Testis (tissue), 2 donors: ENCODE measurements at regions not wholly inside any gene's neighbourhood (a gene's known extent, or its start where the extent isn't known, plus 50 kb on each side); places are given as distances from the start of the nearest gene placed in this dataset.

Experiments
- CTCF ChIP-seq, 3 experiments: fragments of 450-650 bp in 2 of 3; fragments of 200-600 bp in 1 of 3; sonication (generic) in 1 of 3; IDR thresholded peaks; one replicate each; pipeline ENCODE4 v1.5.1; 2016 to 2019; ENCODE audit warnings: antibody characterized with exemption in 3 of 3, mild to moderate bottlenecking in 2 of 3, moderate library complexity in 1 of 3
- POLR2A ChIP-seq: fragments of 450-650 bp; IDR thresholded peaks from one replicate; pipeline ENCODE4 v1.6.1; 2017; ENCODE audit warnings: antibody characterized with exemption, mild to moderate bottlenecking, moderate library complexity

- TF ChIP-seq CTCF (IDR thresholded peaks at IDR 0.05): no peak
- TF ChIP-seq POLR2A: no peak
These were observed 76.0 kb upstream of the PRPS1L1 start for GRCh38 chr7:18103436-18104218.
